Stomach (tissue), 8 donors: ENCODE measurements at regions not wholly inside any gene's neighbourhood (a gene's known extent, or its start where the extent isn't known, plus 50 kb on each side); places are given as distances from the start of the nearest gene placed in this dataset.

ENCODE experiments used
- DNase-seq, 2 donors: peaks; one replicate each; pipeline versions ENCODE4 v3.0.0 to v3.0.0-alpha.2; 2013 to 2019
- H3K27ac ChIP-seq, 5 donors: fragments of 200-600 bp in 4 of 5; sonication (generic) in 4 of 5; one replicate each; pipeline ENCODE4 v1.5.1; 2013 to 2019; ENCODE audit warnings: mild to moderate bottlenecking in 1 of 5, moderate library complexity in 1 of 5
- H3K27me3 ChIP-seq, 3 donors: fragments of 200-600 bp; sonication (generic); one replicate each; pipeline ENCODE4 v1.5.1; 2017 to 2019; ENCODE audit warnings: mixed run types in 1 of 3
- H3K36me3 ChIP-seq, 4 donors: fragments of 200-600 bp; sonication (generic); 1 replicate in 3 of 4; 2 replicates in 1 of 4; pipeline ENCODE4 v1.5.1; 2016 to 2019
- H3K4me1 ChIP-seq, 4 donors: fragments of 200-600 bp; sonication (generic); one replicate each; pipeline ENCODE4 v1.5.1; 2016 to 2019
- H3K4me3 ChIP-seq, 4 donors: fragments of 200-600 bp; sonication (generic) in 3 of 4; one replicate each; pipeline ENCODE4 v1.5.1; 2016 to 2019; ENCODE audit warnings: mild to moderate bottlenecking in 1 of 4
- H3K9me3 ChIP-seq, 4 donors: fragments of 200-600 bp; sonication (generic); one replicate each; pipeline ENCODE4 v1.5.1; 2016 to 2019
- CTCF ChIP-seq, 7 experiments: fragments of 450-650 bp in 4 of 7; fragments of 200-600 bp in 3 of 7; sonication (generic) in 3 of 7; IDR thresholded peaks; one replicate each; pipeline ENCODE4 v1.5.1; 2016 to 2019; ENCODE audit warnings: antibody characterized with exemption in 7 of 7, control low read depth in 2 of 7, mild to moderate bottlenecking in 1 of 7
- EP300 ChIP-seq: sonication (generic); formaldehyde crosslinking; IDR thresholded peaks from one replicate; pipeline ENCODE4 v1.6.1; 2017; ENCODE audit warnings: antibody characterized with exemption
- POLR2A ChIP-seq, 4 donors: fragments of 450-650 bp; IDR thresholded peaks; one replicate each; pipeline ENCODE4 v1.6.1; 2016; ENCODE audit warnings: antibody characterized with exemption in 4 of 4, control low read depth in 2 of 4, mild to moderate bottlenecking in 1 of 4, moderate library complexity in 1 of 4
- POLR2AphosphoS5 ChIP-seq, 3 donors: sonication (generic); formaldehyde crosslinking; IDR thresholded peaks; one replicate each; pipeline ENCODE4 v1.6.1; 2016; ENCODE audit warnings: antibody characterized with exemption in 3 of 3
- WGBS, 5 donors: extraction: QIAGEN DNeasy Blood & Tissue Kit in 3 of 5; methylation state at CpG; one replicate each; pipeline versions ENCODE4 v1.1.5 to v1.1.7; 2013 to 2018; 5-methylcytosine and 5-hydroxymethylcytosine counted together
- intact Hi-C: fragments of 100-400 bp; cut with DNase I; formaldehyde crosslinking; loops from one replicate; pipeline ENCODE4 v1.15.1; 2023; ENCODE audit warnings: low total_unique reads
- donor health status: healthy with polysubstance abuse.
- donor health status: Bipolar disorder and iron deficiency.
- donor health status: healthy.

DNA sequence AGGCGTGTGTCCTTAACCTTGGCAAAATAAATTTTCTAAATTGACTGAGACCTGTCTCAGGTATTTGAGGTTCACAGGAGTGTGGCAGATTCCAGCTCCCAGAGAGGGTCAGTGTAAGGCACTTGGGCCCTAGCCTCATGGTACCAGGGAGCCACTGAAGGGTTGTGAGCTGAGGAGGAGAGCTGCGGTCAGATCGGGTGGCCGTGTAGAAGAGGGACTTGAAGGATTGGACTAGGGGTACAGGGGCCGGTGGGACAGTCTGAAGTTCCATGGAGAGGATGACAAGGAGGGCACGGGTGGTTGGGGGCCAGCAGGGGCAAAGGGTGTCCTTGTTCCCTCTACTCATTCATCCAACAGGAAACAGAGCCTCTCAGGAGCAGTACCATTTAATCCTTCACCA, 327.0 kb upstream of the HS6ST1 start:
- Histone ChIP-seq H3K27ac (no peak overlapping the region), H3K36me3 (no peaks in the 10 kb centered on the region), H3K27me3 (no peaks in the 10 kb centered on the region), H3K9me3 (no peaks in the 10 kb centered on the region), H3K4me3 (no peak overlapping the region), H3K4me1 (no peaks in the 10 kb centered on the region)
- peak in 1 of 2 donors; percentile 19 for DNase-seq
- TF ChIP-seq POLR2A (IDR thresholded peaks at IDR 0.05) (no peak), CTCF (IDR thresholded peaks at IDR 0.05) (no peak), POLR2AphosphoS5 (IDR thresholded peaks at IDR 0.05) (no peak), EP300 (no peak)
- intact Hi-C loops = no loop called here
- WGBS, 5 donors = 83 to 93% (median 91%) methylated on average over 6 of the region's 6 CpGs

DNA sequence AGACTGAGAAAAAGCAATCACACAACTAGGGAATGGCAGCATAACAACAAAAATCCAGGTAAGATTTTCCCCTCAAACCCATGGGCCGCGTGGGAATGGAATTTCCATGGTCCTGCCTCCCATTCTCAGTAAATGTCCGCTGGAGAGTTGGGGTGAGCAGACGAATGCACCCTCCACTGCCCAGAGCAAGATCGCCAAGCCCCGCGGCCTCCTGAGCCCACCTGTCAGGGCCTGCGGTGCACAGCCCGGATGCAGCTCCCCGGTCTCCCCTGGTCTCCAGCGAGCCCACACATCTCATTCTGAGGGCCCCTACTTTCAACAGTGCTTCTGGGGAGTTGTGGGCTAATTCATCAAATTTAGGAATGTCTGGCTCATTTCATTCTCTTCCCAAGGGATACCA, 327.4 kb upstream of the HS6ST1 start:
- peak in 1 of 2 donors; percentile 15 for DNase-seq
- H3K4me3 ChIP-seq = no peak overlapping the region
- no peaks in the 10 kb centered on the region for H3K4me1 ChIP-seq
- H3K36me3 ChIP-seq = no peaks in the 10 kb centered on the region
- H3K27me3 ChIP-seq = no peaks in the 10 kb centered on the region
- intact Hi-C loops = no loop called here
- no peak overlapping the region for H3K27ac ChIP-seq
- H3K9me3 ChIP-seq = no peaks in the 10 kb centered on the region
- WGBS, 5 donors = 90 to 95% (median 92%) methylated on average over 6 to 11 of the region's 11 CpGs
- no peak for TF ChIP-seq CTCF (IDR thresholded peaks at IDR 0.05)
- TF ChIP-seq POLR2A (IDR thresholded peaks at IDR 0.05) = no peak

GRCh38 chr2:128646691-128647090, 328.0 kb upstream of the HS6ST1 start:
- intact Hi-C loops = no loop called here
- H3K9me3 ChIP-seq = no peaks in the 10 kb centered on the region
- H3K36me3 ChIP-seq = no peaks in the 10 kb centered on the region
- H3K27ac ChIP-seq = no peak overlapping the region
- TF ChIP-seq POLR2AphosphoS5 (IDR thresholded peaks at IDR 0.05) = no peak
- DNase-seq = peak in 1 of 2 donors; percentile 20
- H3K4me3 ChIP-seq = no peak overlapping the region
- 55 to 74% (median 61%) methylated on average over 3 of the region's 3 CpGs for WGBS, 5 donors
- H3K27me3 ChIP-seq = no peaks in the 10 kb centered on the region
- no peaks in the 10 kb centered on the region for H3K4me1 ChIP-seq

- Histone ChIP-seq H3K27ac (no peak overlapping the region), H3K4me3 (no peak overlapping the region), H3K36me3 (no peaks in the 10 kb centered on the region), H3K9me3 (no peaks in the 10 kb centered on the region), H3K4me1 (no peaks in the 10 kb centered on the region), H3K27me3 (no peaks in the 10 kb centered on the region)
- no peak for DNase-seq
- no peak for TF ChIP-seq POLR2AphosphoS5 (IDR thresholded peaks at IDR 0.05)
- no peak for TF ChIP-seq POLR2A (IDR thresholded peaks at IDR 0.05)
- TF ChIP-seq EP300 = no peak
- no peak for TF ChIP-seq CTCF (IDR thresholded peaks at IDR 0.05)
- intact Hi-C loops = no loop called here
- WGBS, 5 donors = 21 to 38% (median 32%) methylated on average over 2 of the region's 2 CpGs
Measured at GRCh38 chr2:128651000-128651399, 332.3 kb upstream of the HS6ST1 start.

DNA sequence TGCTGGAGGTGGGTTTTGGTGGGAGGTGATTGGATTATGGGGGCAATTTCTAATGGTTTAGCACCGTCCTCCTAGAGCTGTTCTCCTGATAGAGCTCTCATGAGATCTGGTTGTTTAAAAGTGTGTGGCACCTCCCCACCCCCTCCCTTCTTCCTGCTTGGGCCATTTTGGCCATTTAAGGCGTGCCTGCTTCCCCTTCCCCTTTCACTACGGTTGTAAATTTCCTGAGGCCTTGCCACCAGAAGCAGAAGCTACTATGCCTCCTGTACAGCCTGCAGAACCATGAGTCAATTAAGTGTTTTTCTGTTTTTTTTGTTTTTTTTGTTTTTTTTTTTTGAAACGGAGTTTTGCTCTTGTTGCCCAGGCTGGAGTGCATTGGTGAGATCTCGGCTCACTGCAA, 335.7 kb upstream of the HS6ST1 start:
- no peaks in the 10 kb centered on the region for H3K4me1 ChIP-seq
- DNase-seq = peak in 1 of 2 donors; percentile 38
- H3K27me3 ChIP-seq = no peaks in the 10 kb centered on the region
- no peak overlapping the region for H3K4me3 ChIP-seq
- H3K27ac ChIP-seq = no peak overlapping the region
- no peaks in the 10 kb centered on the region for H3K36me3 ChIP-seq
- intact Hi-C loops = no loop called here
- WGBS, 5 donors = 55 to 67% (median 61%) methylated on average over 5 of the region's 5 CpGs
- peaks cover 0 to 5% (median 2%) of the 10 kb centered on the region in 4 donors for H3K9me3 ChIP-seq
- TF ChIP-seq POLR2AphosphoS5 (IDR thresholded peaks at IDR 0.05) = no peak
- TF ChIP-seq EP300 = no peak
- TF ChIP-seq POLR2A (IDR thresholded peaks at IDR 0.05) = no peak
- no peak for TF ChIP-seq CTCF (IDR thresholded peaks at IDR 0.05)
